Stimulated activated CD4-positive, alpha-beta T cell treated with anti-CD3 and anti-CD28 coated beads, Interleukin-4, amount 100 ng/mL, for 1 hour (primary cell): ENCODE measurements at regions not wholly inside any gene's neighbourhood (a gene's known extent, or its start where the extent isn't known, plus 50 kb on each side); places are given as distances from the start of the nearest gene placed in this dataset.

ENCODE experiments used
- DNase-seq: peaks from one replicate; pipeline ENCODE4 v3.0.0-alpha.2; 2020

- no peak for DNase-seq
These were observed 192.4 kb upstream of the NEIL3 start for GRCh38 chr4:177117256-177117655.

GRCh38 chr4:177118596-177118995, 191.1 kb upstream of the NEIL3 start:
- DNase-seq = no peak

- DNase-seq = no peak
These were observed 190.6 kb upstream of the NEIL3 start for GRCh38 chr4:177119021-177119471.

DNA sequence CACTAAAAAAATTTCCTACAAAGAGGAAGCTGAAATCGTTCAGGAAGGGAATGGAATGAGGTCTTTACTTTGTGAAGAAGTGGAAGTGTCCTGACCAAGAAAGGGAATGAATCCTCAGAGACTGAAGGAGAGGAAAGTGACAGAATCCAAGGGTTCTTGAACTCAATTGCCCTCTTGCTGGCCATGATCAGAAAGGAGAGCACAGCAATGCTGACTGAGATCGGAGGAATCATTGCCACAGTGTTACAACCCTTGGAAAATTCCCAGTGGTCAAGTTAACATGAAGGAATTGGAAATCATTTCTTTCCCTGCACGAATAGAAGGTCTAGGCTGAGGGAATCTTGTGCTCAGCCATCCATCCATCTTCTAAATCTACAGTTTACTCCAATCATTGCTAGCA, 190.0 kb upstream of the NEIL3 start:
- DNase-seq = no peak

DNA sequence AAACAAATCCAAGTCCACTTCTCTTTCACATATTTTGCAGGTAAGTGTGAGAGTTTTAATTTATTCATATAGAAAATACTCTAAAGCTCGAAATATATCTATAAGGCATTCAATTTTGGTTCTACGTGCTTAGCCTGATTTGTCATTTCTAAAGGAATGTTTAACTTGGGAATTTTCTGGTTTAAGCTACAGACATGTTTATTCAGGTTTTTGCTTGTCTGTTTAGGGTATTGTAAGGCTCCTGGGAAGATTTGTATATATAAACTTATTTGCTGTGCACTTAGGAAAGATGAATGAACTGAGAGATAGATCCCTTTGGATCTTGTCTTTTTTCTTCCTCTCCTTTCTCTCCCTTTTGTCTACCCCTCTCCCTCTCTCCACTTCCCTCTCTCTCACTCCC, 185.9 kb upstream of the NEIL3 start:
- DNase-seq = no peak

GRCh38 chr4:177124349-177125064, 185.2 kb upstream of the NEIL3 start:
- no peak for DNase-seq

DNA sequence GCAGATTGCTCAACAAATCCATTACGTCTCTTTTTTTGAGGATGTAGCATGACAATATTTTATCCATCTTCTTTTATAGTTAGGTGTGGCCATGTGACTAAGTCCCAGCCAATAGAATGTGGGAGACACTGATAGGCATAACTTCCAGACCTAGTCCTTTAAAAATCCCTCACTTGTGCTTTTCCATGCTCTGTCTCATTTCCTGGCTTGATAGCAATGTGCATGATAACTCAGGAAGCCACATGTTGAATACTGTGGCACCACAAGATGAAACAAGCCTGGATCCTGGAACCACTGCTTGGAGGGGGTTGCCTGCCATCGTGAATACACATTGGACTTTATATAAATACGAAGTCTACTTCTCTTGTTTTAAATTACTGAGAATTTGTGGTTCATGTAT, 184.0 kb upstream of the NEIL3 start:
- DNase-seq = no peak

DNA sequence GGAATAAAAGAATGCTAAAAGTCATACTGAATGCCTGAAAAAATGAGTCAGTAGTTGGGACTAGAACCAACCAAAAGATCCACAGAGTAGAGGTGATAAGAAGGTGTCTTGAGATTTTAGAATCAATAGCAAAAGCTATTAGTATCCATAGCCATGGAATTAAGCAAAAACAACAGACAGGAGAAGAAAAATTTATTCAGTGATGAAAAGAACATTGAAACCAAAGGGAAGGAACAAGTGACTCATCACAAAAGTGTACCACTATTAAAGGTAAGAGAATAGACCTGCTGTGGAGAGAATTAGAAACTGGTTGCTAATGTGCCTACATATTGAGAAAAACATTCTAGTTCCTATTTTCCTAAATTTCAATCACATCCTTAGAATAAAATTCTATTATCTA, 182.0 kb upstream of the NEIL3 start:
- DNase-seq = no peak

GRCh38 chr4:177128306-177128705, 181.4 kb upstream of the NEIL3 start:
- DNase-seq = no peak

DNA sequence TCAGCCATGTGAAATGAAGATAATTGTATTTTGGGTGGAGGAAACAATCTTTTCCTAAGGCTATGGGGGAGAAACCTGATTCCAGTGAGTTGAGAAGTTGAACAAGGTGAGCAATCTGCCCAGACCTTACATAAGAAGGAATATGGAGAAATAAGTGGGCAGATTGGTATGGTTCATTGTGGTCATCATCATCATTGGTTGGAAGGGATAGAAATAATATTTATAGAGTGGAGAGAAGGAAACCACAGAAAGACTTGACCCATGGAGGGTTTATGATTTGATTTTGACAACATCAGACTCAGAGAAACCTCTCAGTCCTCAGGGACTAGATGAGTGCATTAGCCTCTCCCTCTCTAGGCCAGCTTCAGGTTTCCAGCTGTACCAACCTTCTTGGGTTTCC, 177.9 kb upstream of the NEIL3 start:
- DNase-seq = no peak

- no peak for DNase-seq
These were observed 162.0 kb upstream of the NEIL3 start for GRCh38 chr4:177147668-177148067.

DNA sequence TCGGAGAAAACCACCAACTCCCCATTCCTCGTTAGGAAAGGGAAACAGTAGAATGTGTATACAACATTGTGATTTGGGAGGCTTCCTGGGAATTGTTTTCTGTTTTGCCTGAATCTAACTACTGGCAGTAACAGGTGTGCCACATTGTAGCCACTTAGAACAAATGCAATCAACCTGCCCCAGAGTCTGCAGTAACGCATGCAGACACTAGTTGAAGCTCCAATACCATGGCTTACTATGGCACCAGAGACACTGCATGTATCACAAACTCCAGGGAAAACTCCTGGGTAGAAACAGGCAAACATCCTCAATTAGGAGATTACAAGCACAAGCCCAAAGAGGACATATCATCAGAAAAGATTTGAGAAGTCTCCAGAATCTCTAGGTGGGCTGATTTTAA, 154.2 kb upstream of the NEIL3 start:
- no peak for DNase-seq

DNA sequence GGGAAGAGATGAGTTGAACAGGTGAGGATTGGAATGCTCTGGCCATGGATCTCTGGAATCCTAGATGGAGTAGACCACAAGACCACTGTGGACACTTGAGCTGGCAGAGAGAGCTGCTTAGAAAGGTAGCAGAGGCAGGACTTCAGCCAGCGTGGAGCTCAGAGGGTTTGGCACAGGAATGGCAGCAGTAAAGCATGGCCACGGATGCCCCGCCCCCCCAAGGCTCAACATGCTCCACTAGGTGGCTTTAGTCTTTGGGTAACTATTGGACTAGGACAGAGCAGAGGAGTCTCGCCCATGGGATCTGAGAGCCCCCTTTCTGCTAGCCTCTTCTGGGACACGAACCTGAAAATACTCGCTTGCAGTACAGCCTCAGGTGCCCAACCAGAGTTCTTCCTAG, 150.1 kb upstream of the NEIL3 start:
- no peak for DNase-seq

GRCh38 chr4:177161781-177162180, 147.9 kb upstream of the NEIL3 start:
- no peak for DNase-seq

GRCh38 chr4:177163532-177163931, 146.1 kb upstream of the NEIL3 start:
- no peak for DNase-seq

DNA sequence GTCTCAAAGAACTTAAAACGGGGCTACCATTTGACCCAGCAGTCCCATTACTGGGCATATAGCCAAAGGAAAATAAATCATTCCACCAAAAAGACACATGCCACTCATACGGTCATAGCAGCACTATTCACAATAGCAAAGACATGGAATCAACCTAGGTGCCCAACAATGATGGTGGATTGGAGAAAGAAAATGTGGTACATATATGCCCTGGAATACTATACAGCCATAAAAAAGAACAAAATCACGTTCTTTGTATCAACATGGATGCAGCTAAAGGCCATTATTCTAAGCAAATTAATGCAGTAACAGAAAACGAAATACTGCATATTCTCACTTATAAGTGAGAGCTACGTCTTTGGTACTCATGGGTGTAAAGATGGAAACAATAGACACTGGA, 138.1 kb upstream of the NEIL3 start:
- DNase-seq = no peak

- no peak for DNase-seq
These were observed 134.2 kb upstream of the NEIL3 start for GRCh38 chr4:177175473-177175872.

GRCh38 chr4:177177541-177178081, 132.1 kb upstream of the NEIL3 start:
- no peak for DNase-seq

DNA sequence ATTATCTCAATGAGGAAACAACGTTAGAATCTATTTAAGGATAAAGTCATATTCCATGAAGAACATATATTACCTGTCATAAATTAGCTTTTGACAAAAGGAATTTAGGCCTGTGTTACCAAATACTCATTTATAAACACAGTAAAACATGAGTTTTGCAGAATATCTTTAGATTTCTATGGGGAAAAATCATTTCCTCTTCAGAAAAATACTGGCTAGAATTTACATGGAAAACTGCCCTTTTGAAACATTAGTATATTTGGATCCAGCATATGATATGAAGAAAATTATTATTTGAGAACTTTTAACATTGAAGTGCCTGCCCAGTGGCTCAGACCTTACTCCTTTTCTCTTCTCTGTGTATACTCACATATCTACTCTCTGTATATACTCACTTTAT, 131.4 kb upstream of the NEIL3 start:
- DNase-seq = no peak

DNA sequence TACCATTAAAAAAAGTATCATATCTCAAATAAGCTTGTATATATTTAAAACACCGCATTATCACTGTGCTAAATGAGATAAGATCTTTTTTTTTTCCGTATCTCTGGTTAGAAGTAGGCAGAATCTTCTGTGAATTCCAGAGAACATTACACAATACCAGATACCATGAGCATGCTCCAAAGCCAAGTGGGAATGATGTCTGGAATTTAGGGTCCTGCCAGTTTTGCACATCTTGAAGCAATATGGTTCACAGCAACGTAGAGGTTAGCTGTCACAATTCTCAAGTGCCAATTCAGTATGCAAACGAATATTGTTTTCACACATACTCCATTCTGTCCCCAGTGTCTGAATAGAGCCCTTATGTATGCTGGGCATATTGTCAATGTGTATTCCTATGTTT, 127.5 kb upstream of the NEIL3 start:
- no peak for DNase-seq

GRCh38 chr4:177182728-177183127, 126.9 kb upstream of the NEIL3 start:
- no peak for DNase-seq

DNA sequence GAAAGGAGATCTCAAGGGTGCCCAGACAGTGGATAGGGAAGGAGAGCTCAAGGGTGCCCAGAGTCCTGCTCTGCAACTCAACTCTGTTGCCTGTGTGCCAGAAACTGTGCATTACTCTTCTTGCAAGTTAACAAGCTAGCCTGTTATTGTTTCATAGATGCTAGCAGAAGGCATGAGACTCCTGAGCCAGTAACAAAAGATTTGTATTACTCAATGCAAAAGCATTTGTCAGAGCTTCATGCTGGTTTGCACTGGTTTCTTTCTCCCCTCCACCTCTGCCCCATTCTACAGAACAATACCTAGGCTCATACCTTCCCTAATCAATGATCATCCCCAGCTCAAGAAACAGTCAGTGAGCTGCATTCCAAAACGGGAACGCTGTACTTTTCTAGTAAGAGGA, 124.5 kb upstream of the NEIL3 start:
- DNase-seq = no peak

DNA sequence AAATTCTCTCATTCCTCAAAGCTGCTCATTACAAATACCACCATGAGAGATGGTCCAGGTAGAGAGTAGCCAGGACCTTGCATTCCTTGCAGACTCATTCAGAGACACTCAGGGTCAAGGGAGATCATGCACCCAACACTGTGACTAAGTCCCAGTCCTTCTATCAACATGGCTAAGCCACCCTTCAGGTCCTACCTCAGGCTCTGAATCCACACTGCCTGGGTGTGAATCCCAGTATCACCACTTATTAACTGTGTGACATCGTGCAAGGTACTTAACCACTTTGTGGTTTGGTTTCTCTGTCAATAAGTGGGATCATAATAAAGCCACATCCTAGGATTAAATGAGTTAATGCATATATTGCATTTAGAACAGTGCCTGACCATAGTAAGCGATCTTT, 124.1 kb upstream of the NEIL3 start:
- DNase-seq = no peak

- no peak for DNase-seq
These were observed 122.3 kb upstream of the NEIL3 start for GRCh38 chr4:177187371-177187770.

GRCh38 chr4:177190995-177191580, 118.6 kb upstream of the NEIL3 start:
- DNase-seq = no peak
